Loucy (cell line): ENCODE measurements at regions not wholly inside any gene's neighbourhood (a gene's known extent, or its start where the extent isn't known, plus 50 kb on each side); places are given as distances from the start of the nearest gene placed in this dataset.

Experiments used
- H2AFZ ChIP-seq: fragments of 200-600 bp; sonication (generic); 2 replicates; pipeline ENCODE4 v1.6.0; 2016; ENCODE audit warnings: antibody characterized with exemption, mild to moderate bottlenecking, low read length, moderate library complexity
- H3F3A ChIP-seq: fragments of 200-600 bp; 2 replicates; pipeline ENCODE4 v1.6.0; 2016; ENCODE audit warnings: antibody characterized with exemption, low read depth, mild to moderate bottlenecking
- H3K27me3 ChIP-seq: fragments of 200-600 bp; sonication (generic); 2 replicates; pipeline ENCODE4 v1.6.1; 2014; ENCODE audit warnings: low read length, mild to moderate bottlenecking; ENCODE audit not compliant: insufficient read depth, poor library complexity, severe bottlenecking
- H3K36me3 ChIP-seq: fragments of 200-600 bp; sonication (generic); 2 replicates; pipeline ENCODE4 v1.6.1; 2016; ENCODE audit warnings: low read length; ENCODE audit not compliant: insufficient read depth
- H3K4me1 ChIP-seq: fragments of 200-600 bp; sonication (generic); 2 replicates; pipeline ENCODE4 v1.5.1; 2014; ENCODE audit warnings: low read length, mild to moderate bottlenecking; ENCODE audit not compliant: insufficient read depth, poor library complexity, severe bottlenecking
- H3K4me2 ChIP-seq: fragments of 200-600 bp; sonication (generic); 2 replicates; pipeline ENCODE4 v1.6.0; 2014; ENCODE audit warnings: antibody characterized with exemption, low read length, low read depth, mild to moderate bottlenecking; ENCODE audit not compliant: poor library complexity, severe bottlenecking
- H3K4me3 ChIP-seq: fragments of 200-600 bp; sonication (generic); 2 replicates; pipeline ENCODE4 v1.5.1; 2014; ENCODE audit warnings: low read length, mild to moderate bottlenecking, mixed read lengths; ENCODE audit not compliant: poor library complexity, severe bottlenecking
- H3K79me2 ChIP-seq: fragments of 200-600 bp; sonication (generic); 2 replicates; pipeline ENCODE4 v1.6.1; 2014; ENCODE audit warnings: low read length; ENCODE audit not compliant: insufficient read depth
- H3K9ac ChIP-seq: fragments of 200-600 bp; sonication (generic); 2 replicates; pipeline ENCODE4 v1.6.0; 2014; ENCODE audit warnings: mild to moderate bottlenecking, low read depth, low read length, moderate library complexity; ENCODE audit not compliant: poor library complexity, severe bottlenecking
- H3K9me2 ChIP-seq: fragments of 200-600 bp; sonication (generic); replicated peaks from 2 replicates; pipeline ENCODE4 v1.6.1; 2016; ENCODE audit warnings: low read depth, low read length, mixed read lengths
- H3K9me3 ChIP-seq: fragments of 200-600 bp; sonication (generic); 2 replicates; pipeline ENCODE4 v1.6.1; 2014; ENCODE audit warnings: mild to moderate bottlenecking, antibody characterized with exemption, low read length, low read depth; ENCODE audit not compliant: insufficient read depth
- H4K20me1 ChIP-seq: fragments of 200-600 bp; sonication (generic); 2 replicates; pipeline ENCODE4 v1.6.0; 2014; ENCODE audit warnings: antibody characterized with exemption, low read length, mild to moderate bottlenecking; ENCODE audit not compliant: insufficient read depth, poor library complexity, severe bottlenecking
- CTCF ChIP-seq: fragments of 200-600 bp; sonication (generic); conservative IDR thresholded peaks from 2 replicates; pipeline ENCODE4 v1.5.1; 2014; ENCODE audit warnings: mild to moderate bottlenecking, antibody characterized with exemption, low read length
- EZH2phosphoT487 ChIP-seq: fragments of 200-600 bp; IDR thresholded peaks from 2 replicates; pipeline ENCODE4 v1.6.1; 2018; ENCODE audit warnings: antibody characterized with exemption, mild to moderate bottlenecking, moderate library complexity, borderline replicate concordance

GRCh38 chr20:12670301-12670700, 338.5 kb upstream of the SPTLC3 start:
- Histone ChIP-seq H3K4me3 (no peak overlapping the region), H3K36me3 (no peaks in the 10 kb centered on the region), H3K79me2 (no peaks in the 10 kb centered on the region), H3K27me3 (no peaks in the 10 kb centered on the region), H3K4me1 (no peaks in the 10 kb centered on the region), H3K9ac (no peak overlapping the region), H2AFZ (no peak overlapping the region), H3K4me2 (no peak overlapping the region), H3K9me2 (no peaks in the 10 kb centered on the region), H4K20me1 (no peaks in the 10 kb centered on the region), H3K9me3 (no peaks in the 10 kb centered on the region), H3F3A (no peaks in the 10 kb centered on the region)
- TF ChIP-seq CTCF (no peak), EZH2phosphoT487 (no peak)

- no peaks in the 10 kb centered on the region for H3K79me2 ChIP-seq
- TF ChIP-seq CTCF (no peak), EZH2phosphoT487 (no peak)
- no peak overlapping the region for H3K4me3 ChIP-seq
- no peak overlapping the region for H3K4me2 ChIP-seq
- H3K9ac ChIP-seq = no peak overlapping the region
- H3K4me1 ChIP-seq = no peaks in the 10 kb centered on the region
- H3K36me3 ChIP-seq = no peaks in the 10 kb centered on the region
- H2AFZ ChIP-seq = no peak overlapping the region
- H3K9me3 ChIP-seq = no peaks in the 10 kb centered on the region
- no peaks in the 10 kb centered on the region for H3F3A ChIP-seq
- H3K27me3 ChIP-seq = no peaks in the 10 kb centered on the region
- no peaks in the 10 kb centered on the region for H4K20me1 ChIP-seq
- H3K9me2 ChIP-seq = no peaks in the 10 kb centered on the region
Observed at GRCh38 chr20:12673352-12673751, 335.4 kb upstream of the SPTLC3 start.

- H3K36me3 ChIP-seq = no peaks in the 10 kb centered on the region
- no peaks in the 10 kb centered on the region for H4K20me1 ChIP-seq
- no peaks in the 10 kb centered on the region for H3K9me2 ChIP-seq
- H3K27me3 ChIP-seq = no peaks in the 10 kb centered on the region
- H3K9me3 ChIP-seq = no peaks in the 10 kb centered on the region
- H3K4me2 ChIP-seq = no peak overlapping the region
- TF ChIP-seq EZH2phosphoT487 = no peak
- TF ChIP-seq CTCF = no peak
- H2AFZ ChIP-seq = no peak overlapping the region
- no peaks in the 10 kb centered on the region for H3K4me1 ChIP-seq
- no peak overlapping the region for H3K9ac ChIP-seq
- H3K79me2 ChIP-seq = no peaks in the 10 kb centered on the region
- H3F3A ChIP-seq = no peaks in the 10 kb centered on the region
- no peak overlapping the region for H3K4me3 ChIP-seq
Observed at GRCh38 chr20:12677925-12678324, 330.8 kb upstream of the SPTLC3 start.
